ENCODE measurements at regions not wholly inside any gene's neighbourhood (a gene's known extent, or its start where the extent isn't known, plus 50 kb on each side); places are given as distances from the start of the nearest gene placed in this dataset.

DNA sequence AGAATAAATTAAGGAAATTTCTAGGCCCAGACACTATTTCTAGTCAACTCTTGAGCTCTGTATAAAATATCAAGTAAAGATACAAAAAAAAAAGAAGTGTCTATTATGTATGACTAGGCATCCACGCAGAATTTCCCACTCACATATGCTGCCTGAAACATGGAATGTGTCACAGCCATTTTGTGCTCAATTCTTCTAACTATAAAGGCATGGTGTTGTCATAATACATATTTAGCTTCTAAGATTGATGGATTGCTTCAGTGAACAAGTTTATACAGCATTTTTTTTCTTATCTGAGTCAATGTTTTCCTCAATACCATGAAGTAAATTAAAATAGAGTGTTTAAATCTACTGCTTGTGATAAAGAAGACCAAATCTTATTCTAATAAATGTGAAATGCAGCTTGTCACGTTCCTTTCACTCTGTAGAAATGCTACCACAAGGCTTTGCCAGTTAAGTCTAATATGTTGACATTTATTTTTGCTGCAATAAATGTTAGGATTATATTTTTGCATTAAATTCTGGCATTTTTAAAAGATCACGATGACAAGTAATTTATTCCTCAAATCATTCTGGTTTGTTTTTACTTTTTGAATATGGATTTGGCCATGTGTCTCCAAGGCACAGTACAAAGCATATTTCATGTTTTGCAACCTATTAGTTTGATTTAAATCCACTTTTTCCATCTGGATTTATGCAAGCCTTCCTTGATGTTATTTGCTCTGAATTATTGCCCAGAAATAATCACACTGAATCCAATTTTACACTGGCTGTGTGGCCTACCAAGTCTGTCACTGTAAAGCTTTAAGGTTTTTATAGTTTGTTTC is 1829.0 kb upstream of the PCDH7 start:
- TF ChIP-seq, protein P1, sequence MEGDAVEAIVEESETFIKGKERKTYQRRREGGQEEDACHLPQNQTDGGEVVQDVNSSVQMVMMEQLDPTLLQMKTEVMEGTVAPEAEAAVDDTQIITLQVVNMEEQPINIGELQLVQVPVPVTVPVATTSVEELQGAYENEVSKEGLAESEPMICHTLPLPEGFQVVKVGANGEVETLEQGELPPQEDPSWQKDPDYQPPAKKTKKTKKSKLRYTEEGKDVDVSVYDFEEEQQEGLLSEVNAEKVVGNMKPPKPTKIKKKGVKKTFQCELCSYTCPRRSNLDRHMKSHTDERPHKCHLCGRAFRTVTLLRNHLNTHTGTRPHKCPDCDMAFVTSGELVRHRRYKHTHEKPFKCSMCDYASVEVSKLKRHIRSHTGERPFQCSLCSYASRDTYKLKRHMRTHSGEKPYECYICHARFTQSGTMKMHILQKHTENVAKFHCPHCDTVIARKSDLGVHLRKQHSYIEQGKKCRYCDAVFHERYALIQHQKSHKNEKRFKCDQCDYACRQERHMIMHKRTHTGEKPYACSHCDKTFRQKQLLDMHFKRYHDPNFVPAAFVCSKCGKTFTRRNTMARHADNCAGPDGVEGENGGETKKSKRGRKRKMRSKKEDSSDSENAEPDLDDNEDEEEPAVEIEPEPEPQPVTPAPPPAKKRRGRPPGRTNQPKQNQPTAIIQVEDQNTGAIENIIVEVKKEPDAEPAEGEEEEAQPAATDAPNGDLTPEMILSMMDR (IDR thresholded peaks at IDR 0.05; ENCODE audit: low read depth, low read length, poor library complexity, severe bottlenecking): no peak
- no peak for TF ChIP-seq EZH2phosphoT487 (IDR thresholded peaks at IDR 0.05; ENCODE audit: borderline replicate concordance, low read length)

Data from DOHH2 (cell line).